HG02642 (cell line): ENCODE measurements at regions not wholly inside any gene's neighbourhood (a gene's known extent, or its start where the extent isn't known, plus 50 kb on each side); places are given as distances from the start of the nearest gene placed in this dataset.

Source experiments
- ATAC-seq: cut with Tn5 transposase; IDR thresholded peaks from one replicate; pipeline ENCODE4 v1.9.1; 2021; ENCODE audit warnings: mild to moderate bottlenecking; ENCODE audit not compliant: unreplicated experiment, poor library complexity

- no peak for ATAC-seq
Measured at GRCh38 chrY:8552168-8552805, 785.0 kb upstream of the TSPY4 start.

GRCh38 chrY:8553614-8554013 lies 783.6 kb upstream of the TSPY4 start:
- no peak for ATAC-seq

DNA sequence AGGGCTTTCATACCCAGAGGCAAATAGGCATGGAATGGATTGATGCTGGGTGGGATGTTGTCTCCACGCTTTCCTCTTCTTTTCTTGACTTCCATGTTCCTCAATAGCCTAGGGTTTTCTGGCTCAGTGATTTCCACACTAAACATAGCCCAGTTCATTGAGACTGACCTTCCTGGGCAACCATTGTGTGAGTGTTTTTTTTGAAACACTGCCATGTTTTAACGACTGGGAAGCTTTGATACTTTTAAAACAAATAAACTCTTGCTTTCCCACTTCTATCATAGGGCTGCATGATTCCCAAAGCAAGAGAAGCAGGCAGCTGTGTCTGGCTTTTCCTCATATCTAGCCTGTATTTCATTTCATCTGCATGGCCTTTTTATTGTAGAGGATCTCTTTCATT lies 775.9 kb upstream of the TSPY4 start:
- no peak for ATAC-seq

GRCh38 chrY:8562456-8563090 lies 774.7 kb upstream of the TSPY4 start:
- ATAC-seq, result no peak

DNA sequence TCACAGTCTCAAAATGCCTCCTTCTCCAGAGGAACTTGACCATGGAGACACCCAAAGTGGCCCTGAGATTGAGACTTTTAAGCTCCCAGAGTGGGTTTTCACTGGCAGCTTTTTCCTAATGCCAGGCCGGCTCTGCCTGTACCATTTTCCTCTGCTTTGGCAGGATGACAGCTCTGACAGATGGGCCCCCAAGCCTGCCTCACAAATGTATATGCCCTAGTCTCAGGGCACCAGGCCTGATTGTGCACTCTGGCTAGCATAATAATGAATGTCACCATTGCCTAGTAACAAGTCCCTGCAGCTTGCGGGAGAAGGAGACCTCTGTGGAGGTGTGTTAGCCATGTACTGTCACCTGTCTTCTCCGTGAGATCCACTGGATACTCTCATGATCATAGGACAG lies 772.8 kb upstream of the TSPY4 start:
- no peak for ATAC-seq

DNA sequence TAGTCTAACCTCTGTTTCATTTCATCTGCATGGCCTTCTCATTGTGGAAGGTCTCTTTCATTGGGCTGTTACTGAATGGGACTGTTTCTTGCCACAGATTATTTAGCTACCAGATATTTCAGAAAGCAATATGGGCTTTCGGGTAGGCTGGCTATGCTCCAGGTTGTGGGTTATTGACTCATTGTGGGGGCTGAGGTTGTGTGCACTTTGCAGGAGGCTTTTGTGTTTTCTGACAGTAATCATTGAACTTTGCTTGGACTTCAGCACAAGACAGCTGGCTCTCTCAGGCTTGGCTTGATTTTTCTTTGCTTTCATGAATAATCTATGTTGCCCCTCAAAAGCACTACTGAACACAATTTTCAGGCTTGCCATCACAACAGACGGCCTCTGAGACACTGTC lies 771.1 kb upstream of the TSPY4 start:
- no peak for ATAC-seq

- no peak for ATAC-seq
Measured at GRCh38 chrY:8570384-8570783, 766.9 kb upstream of the TSPY4 start.

- no peak for ATAC-seq
Measured at GRCh38 chrY:8572916-8573315, 764.3 kb upstream of the TSPY4 start.

DNA sequence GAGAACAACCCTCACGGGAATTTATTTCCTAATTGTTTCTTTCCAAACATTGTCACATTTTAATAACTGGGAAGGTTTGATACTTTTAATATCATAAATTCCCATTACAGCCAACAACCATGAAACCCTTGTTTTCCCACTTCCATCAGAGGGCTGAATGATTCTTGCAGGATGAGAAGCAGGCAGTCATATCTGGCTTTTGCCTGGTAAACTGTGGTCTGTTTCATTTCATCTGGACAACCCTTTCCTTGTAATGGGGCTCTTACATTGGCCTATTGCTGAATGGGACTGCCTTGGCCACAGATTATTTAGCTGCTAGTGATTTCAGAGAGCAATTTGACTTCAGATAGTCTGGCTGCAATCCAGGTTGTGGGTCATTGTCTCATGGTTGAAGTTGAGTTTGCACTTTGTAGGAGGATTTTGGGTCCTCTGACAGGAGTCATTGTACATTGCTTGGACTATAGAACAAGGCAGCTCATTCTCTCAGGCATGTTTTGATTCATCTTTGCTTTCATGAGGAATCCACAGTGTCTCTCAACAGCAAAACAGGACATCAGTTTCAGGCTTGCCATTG lies 754.9 kb upstream of the TSPY4 start:
- no peak for ATAC-seq

GRCh38 chrY:8583191-8583590 lies 754.1 kb upstream of the TSPY4 start:
- no peak for ATAC-seq

DNA sequence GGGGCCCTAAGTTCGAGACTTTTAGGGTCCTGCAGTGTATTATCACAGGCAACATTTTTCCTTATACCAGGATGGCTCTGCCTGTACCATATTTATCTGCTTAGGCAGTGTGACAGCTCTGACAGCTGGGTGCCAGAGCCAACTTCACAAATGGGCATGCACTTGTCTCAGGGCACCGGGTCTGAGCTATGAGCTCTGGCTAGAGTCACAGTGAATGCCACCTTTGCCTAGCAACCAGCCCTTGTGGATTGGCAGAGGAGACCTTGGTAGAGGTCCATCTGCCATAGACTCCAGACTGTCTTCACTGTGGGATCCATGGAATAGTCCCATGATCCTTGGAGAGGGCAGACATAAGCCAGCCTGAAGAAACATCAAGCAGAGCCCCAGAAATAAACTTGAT lies 746.6 kb upstream of the TSPY4 start:
- ATAC-seq, result no peak

DNA sequence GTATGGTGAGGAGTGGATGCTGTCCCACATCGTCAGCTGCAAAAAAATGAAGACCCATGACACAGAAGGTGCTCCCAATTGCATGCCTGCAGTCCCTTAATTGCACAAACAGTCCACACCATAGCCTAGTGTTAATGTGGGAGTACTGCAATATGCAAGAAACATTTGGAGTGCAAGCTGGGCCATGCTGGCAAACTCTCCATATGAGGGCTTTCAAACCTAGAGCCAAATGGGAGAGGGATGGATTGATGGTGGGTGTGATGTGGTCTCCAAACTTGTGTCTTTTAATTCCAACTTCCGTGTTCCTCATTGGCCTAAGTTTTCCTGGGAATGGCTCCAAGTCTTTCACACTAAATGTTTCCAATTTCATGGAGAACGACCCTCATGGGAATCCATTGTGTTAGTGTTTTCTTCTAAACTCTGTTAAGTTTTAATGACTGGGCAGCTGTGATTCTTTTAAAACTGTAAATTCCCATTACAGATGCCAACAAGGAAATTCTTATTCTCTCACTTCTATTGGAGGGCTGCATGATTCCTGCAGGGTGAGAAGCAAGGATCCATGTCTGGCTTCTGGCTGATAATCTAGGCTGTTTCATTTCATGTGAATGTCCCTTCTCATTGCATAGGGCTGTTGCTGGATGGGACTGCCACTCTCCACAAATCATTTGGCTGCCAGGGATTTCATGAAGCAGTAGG lies 745.3 kb upstream of the TSPY4 start:
- ATAC-seq, result no peak

DNA sequence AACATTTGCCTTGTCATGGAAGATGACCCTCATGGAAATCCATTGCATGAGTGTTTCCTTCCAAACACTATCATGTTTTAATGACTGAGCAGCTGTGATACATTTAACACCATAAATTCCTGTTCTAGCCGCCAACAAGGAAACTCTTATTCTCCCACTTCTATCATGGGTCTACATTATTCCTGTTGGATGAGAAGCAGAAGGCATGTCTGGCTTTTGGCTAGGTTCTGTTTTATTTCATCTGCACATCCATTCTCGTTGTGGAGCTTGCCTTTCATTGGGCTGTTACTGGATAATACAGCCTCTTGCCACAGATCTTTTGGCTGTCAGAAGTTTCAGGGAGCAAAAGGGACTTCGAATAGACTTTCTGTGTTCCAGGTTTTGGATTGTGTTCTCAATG lies 742.6 kb upstream of the TSPY4 start:
- ATAC-seq, result no peak

GRCh38 chrY:8599141-8599540 lies 738.1 kb upstream of the TSPY4 start:
- ATAC-seq, result no peak

DNA sequence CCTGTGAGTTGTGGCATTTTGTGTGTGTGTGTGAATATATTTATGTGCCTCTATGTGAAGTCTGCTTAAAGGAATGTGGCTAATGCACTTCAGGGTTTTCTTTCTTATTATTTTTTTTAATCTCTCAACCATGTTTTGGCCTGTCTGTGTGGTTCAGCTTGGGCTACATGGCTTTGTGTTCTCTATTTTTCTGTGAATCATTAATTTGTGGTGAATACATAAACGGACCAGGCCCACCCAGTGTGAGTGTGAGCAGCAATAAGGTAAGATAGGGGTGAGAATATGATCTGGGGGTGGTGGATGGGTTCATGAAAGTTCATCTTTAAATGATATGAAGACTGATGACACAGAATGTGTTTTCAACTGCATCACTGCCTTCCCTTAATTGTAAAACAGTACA lies 726.6 kb upstream of the TSPY4 start:
- no peak for ATAC-seq

GRCh38 chrY:8611815-8612214 lies 725.4 kb upstream of the TSPY4 start:
- ATAC-seq, result no peak

- no peak for ATAC-seq
Measured at GRCh38 chrY:8618302-8618701, 719.0 kb upstream of the TSPY4 start.

GRCh38 chrY:8622156-8622555 lies 715.1 kb upstream of the TSPY4 start:
- no peak for ATAC-seq

- ATAC-seq, result no peak
Measured at GRCh38 chrY:8622856-8623255, 714.4 kb upstream of the TSPY4 start.

GRCh38 chrY:8629636-8630035 lies 707.6 kb upstream of the TSPY4 start:
- no peak for ATAC-seq

- no peak for ATAC-seq
Measured at GRCh38 chrY:8638111-8638510, 699.2 kb upstream of the TSPY4 start.

DNA sequence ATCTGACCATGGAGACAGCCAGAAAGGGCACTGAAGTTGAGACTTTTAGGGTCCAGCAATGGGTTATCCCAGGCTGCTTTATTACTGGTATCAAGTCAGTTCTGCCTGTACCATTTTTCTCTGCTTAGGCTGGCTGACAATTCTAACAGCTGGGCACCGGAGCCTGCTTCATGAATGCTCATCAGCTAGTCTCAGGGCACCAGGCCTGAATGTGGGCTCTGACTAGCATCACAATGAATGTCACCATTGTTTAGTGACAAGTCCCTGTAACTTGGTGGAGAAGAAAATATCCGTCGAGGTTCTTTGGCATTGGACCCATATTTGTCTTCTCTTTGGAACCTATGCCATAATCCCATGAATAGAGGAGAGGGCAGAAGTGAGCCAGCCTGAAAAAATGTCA lies 692.3 kb upstream of the TSPY4 start:
- ATAC-seq, result no peak
